GM19025 (cell line): ENCODE measurements at regions not wholly inside any gene's neighbourhood (a gene's known extent, or its start where the extent isn't known, plus 50 kb on each side); places are given as distances from the start of the nearest gene placed in this dataset.
"Not testable (repeated sequence)": the region's sequence is repeated elsewhere in the genome, so short reads cannot be mapped to it uniquely, and the experiment has no call there.

ENCODE experiments used
- ATAC-seq: cut with Tn5 transposase; IDR thresholded peaks from one replicate; pipeline ENCODE4 v1.9.1; 2021; ENCODE audit warnings: mild to moderate bottlenecking, low read depth, moderate library complexity; ENCODE audit not compliant: unreplicated experiment

DNA sequence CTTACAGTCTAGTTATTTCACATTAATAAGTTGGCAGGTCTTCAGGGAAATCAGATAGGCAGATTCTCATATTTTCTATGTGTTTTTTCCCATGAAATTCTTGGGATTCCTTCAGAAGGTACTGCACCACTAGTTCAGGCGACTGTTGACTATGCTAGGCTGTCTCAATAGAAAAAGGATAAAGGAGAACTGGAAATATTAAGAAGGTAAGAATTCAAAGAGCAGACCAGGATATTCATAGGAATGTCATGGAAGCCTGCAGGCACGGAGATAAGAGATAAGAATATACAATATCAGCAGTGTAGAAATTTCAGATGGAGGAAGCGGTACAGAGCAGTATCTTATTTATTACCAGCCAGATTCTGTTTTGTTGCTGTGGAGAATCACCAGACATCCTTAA lies 432.1 kb upstream of the MDFIC2 start:
- no peak for ATAC-seq

- ATAC-seq: no peak
Measured at GRCh38 chr3:70743754-70744153, 431.3 kb upstream of the MDFIC2 start.

DNA sequence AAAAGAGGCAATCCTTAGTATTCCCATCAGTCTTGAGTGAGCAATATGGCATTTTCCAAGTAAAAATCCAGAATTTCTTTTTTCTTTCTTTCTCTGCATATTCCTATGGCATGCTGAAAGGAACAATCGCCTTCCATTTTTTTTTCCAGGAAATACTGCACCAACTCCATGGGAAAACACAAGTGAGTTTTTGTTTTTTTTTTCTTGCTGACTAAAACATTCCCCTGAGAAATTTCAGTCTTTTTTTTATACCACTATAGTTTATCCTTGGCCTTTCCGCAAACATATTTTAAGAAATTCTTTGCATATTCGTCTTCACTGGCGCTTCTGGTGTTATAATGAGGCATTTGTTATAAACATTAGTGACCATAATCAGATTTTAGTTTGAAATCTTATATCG lies 429.6 kb upstream of the MDFIC2 start:
- no peak for ATAC-seq

DNA sequence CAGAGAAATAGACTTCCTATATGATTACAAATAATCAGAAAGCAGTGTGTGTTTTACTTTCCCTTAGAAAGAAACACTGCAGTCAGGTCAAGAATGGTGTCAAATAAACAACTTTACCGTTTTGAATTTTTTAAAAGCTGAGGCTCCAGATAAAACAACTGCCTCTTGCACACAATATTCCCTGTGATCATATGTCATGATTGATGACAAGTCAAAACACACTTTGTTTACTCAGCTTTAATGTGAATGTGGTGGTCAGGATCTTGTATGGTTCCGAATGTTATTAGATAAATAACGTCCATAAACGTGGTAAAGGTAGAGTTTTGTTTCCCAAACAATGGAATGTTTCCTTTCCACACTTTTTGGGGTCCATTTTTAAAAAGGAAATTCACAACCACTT lies 428.4 kb upstream of the MDFIC2 start:
- ATAC-seq: no peak

- ATAC-seq: no peak
Measured at GRCh38 chr3:70740071-70740470, 427.6 kb upstream of the MDFIC2 start.

- ATAC-seq: no peak
Measured at GRCh38 chr3:70738291-70738681, 425.8 kb upstream of the MDFIC2 start.

GRCh38 chr3:70737666-70738290 lies 425.3 kb upstream of the MDFIC2 start:
- ATAC-seq: no peak

- ATAC-seq: no peak
Measured at GRCh38 chr3:70736009-70736408, 423.6 kb upstream of the MDFIC2 start.

DNA sequence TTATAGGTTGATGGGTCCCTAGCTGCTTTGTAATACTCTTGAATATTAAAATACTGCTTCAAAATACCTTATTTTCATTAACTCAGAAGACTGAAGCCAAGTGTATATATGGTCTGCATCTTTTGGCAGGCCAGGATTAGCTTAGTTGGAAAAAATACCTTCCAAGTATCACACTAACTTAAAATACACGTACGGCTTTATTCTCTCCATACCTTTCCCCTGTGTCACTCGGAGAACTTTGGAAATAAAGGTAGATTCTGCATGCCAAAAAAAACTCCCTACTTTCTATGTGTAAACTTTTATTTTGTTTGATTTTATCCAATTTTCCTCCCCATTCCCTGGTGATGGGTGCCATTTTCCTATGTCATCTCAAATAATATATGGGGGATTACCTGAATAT lies 422.3 kb upstream of the MDFIC2 start:
- no peak for ATAC-seq

DNA sequence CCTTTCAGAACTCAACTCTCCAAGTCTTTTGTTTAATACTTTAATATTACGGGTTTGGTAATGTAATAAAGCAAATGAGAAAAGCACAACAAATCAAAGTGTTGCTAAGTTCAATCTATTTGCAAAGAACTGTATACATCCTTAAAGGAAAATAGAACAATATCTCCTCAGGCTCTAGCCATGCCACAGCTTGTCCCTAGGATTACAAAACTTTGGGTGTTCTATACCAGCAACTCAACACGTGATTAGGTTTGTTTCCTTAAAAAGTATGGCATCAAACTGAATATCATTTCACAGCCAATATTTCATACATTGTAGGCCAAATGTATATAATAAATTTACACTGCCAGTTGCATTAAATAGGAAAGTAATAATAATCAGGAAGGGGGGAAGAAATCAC lies 418.6 kb upstream of the MDFIC2 start:
- ATAC-seq: no peak

- ATAC-seq: no peak
Measured at GRCh38 chr3:70729845-70730244, 417.4 kb upstream of the MDFIC2 start.

GRCh38 chr3:70728311-70728710 lies 415.9 kb upstream of the MDFIC2 start:
- ATAC-seq: no peak

DNA sequence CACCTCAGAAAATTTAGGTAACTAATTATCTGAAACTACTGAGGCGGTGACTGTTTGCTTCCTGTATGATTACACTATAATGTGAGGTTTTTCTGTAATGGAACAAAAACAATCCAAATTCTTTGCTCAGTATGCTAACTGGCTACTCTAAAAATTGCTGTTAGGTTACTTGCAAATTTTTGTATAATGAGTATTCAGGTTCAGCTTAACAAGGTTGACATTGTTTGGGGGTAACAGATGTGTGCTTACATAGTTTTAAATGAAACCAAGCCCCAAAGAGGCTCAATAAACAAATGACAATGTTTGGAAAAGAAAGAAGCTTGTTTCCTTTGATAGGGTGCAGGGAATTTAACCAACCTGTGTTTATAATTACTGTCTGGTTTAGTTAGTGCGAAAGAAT lies 414.5 kb upstream of the MDFIC2 start:
- ATAC-seq: no peak

GRCh38 chr3:70726096-70726938 lies 413.9 kb upstream of the MDFIC2 start:
- no peak for ATAC-seq

DNA sequence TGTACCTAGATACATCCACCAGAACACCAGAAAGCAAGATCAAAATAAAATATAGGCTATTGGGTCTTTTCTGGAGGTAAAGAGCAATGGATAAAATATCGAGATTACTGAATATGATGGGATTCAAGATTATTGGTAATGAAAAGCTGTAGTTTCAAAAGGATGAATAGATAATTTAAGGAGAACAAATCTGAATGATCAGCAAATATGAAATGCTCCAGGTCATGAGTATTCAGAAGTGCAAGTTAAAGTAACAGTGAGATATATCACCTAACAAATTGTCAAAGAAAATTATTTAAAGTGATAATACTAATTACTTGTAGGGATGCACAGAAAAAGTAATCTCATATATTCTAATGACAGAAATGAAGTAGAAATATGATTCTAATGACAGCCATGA lies 409.6 kb upstream of the MDFIC2 start:
- ATAC-seq: no peak

DNA sequence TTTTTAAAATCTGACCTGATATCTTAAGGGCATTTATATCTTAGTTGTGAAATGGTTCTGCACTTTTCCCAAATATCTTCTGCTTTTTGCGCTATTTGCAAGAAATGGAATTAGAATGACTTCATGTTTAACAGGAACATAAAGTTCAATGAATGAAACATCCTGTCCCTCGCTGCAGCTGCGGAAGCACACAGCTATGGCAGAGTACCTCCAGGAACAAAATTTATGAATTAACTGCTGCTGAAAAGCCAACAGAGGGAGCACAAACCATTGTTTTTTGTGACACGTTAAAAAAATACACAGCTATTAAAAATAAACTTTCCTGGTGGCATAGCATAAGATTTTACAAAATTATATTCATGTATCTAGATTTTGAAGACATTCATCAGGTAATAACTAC lies 404.4 kb upstream of the MDFIC2 start:
- ATAC-seq: no peak

DNA sequence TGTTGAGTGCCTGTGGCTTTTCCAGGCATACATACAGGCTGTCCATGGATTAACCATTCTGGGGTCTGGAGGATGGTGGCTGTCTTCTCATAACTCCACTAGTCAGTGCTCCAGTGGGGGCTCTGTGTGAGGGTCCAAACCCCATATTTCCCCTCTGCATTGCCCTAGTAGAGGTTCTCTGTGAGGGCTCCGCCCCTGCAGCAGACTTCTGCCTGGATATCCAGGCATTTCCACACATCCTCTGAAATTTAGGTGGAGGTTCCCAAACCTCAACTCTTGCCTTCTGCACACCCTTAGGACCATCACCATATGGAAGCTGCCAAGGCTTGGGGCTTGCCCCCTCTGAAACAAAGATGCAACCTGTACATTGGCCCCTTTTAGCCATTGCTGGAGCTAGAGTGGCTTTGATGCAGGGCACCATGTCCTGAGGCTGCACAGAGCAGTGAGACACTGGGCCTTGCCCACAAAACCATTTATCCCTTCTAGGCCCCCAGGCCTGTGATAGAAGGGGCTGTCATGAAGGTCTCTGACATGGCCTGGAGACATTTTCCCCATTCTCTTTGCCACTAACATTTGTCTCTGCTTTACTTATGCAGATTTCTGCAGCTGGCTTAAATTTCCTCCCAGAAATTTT lies 400.1 kb upstream of the MDFIC2 start:
- ATAC-seq: no peak

- ATAC-seq: no peak
Measured at GRCh38 chr3:70703305-70704102, 391.1 kb upstream of the MDFIC2 start.

DNA sequence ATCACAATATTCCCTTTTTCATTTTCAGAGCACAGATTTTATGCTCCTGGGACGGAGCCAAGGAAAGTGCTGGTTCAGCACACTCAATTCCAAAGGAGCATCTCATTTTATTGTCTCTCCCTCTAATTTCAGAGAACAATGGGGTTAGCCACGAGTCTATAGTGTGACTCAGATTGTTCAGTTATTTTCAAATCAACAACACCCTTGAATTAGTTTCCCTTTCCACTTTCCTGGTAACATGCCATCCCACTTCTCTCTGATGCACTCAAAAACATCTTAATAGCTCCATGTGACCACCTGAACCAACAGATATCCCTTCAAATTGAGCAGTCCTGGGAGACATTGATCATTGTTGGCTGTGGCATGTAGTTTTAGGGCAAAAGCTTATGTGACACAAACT lies 389.7 kb upstream of the MDFIC2 start:
- ATAC-seq: no peak

GRCh38 chr3:70684701-70685100 lies 372.3 kb upstream of the MDFIC2 start:
- ATAC-seq: no peak

GRCh38 chr3:70675810-70676209 lies 363.4 kb upstream of the MDFIC2 start:
- not testable (repeated sequence) for ATAC-seq
